GM20000 (cell line): ENCODE measurements at regions not wholly inside any gene's neighbourhood (a gene's known extent, or its start where the extent isn't known, plus 50 kb on each side); places are given as distances from the start of the nearest gene placed in this dataset.
"Not testable (repeated sequence)": the region's sequence is repeated elsewhere in the genome, so short reads cannot be mapped to it uniquely, and the experiment has no call there.

ENCODE experiments used
- DNase-seq: peaks from one replicate; pipeline ENCODE4 v3.0.0; 2012; ENCODE audit warnings: low spot score
- TF ChIP-seq, protein P1 (sequence below): IDR thresholded peaks from 2 replicates; pipeline ENCODE4 v1.5.1; 2012; ENCODE audit warnings: mild to moderate bottlenecking, control low read depth; ENCODE audit errors: extremely low read depth, missing control alignments

DNA sequence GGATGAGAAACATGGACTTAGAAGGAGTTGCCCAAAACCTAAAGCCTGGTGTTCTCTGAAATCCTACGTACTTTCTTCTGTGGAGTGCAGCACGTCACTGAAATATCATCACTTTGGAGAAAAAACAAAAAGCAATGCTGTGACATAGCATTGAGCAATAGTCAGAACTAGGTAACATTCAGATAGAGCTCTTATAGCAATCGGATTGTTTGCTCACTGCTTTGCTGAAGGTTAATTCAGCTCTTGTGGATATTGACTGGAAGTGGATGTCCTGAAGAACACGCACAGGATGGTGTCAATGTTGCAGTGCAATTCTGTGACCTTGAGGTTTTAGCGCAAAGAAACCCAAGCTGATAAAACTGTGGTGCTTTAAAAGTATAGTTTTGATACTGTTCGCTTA lies 114.2 kb upstream of the GRXCR1 start:
- TF ChIP-seq, protein P1, sequence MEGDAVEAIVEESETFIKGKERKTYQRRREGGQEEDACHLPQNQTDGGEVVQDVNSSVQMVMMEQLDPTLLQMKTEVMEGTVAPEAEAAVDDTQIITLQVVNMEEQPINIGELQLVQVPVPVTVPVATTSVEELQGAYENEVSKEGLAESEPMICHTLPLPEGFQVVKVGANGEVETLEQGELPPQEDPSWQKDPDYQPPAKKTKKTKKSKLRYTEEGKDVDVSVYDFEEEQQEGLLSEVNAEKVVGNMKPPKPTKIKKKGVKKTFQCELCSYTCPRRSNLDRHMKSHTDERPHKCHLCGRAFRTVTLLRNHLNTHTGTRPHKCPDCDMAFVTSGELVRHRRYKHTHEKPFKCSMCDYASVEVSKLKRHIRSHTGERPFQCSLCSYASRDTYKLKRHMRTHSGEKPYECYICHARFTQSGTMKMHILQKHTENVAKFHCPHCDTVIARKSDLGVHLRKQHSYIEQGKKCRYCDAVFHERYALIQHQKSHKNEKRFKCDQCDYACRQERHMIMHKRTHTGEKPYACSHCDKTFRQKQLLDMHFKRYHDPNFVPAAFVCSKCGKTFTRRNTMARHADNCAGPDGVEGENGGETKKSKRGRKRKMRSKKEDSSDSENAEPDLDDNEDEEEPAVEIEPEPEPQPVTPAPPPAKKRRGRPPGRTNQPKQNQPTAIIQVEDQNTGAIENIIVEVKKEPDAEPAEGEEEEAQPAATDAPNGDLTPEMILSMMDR: no peak
- DNase-seq: no peak

DNA sequence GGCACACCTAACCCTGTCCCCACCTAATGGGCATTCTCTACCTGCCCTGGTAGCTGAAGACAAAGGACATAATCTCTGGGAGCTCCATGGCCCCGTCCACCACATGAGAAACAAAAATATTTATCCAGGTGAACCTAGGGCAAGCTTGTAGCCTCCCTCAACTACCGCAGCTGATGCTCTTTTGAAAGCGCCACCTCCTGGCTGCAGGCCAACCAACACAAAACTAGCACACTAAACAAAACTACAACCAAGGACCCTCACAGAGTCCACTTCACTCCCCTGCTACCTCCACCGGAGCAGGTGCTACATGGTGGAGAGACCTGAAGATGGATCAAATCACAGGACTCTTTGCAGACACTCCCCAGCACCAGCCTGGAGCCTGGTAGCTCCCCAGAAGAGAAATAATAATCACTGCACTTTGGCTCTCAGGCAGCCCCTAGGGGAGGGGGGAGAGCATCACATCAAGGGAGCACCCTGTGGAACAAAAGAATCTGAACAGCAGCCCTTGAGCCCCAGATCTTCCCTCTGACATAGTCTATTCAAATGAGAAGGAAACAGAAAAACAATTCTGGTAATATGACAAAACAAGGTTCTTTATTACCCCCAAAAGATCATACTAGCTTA lies 111.3 kb upstream of the ATP8A1 start:
- TF ChIP-seq, protein P1: no peak
- DNase-seq: no peak

DNA sequence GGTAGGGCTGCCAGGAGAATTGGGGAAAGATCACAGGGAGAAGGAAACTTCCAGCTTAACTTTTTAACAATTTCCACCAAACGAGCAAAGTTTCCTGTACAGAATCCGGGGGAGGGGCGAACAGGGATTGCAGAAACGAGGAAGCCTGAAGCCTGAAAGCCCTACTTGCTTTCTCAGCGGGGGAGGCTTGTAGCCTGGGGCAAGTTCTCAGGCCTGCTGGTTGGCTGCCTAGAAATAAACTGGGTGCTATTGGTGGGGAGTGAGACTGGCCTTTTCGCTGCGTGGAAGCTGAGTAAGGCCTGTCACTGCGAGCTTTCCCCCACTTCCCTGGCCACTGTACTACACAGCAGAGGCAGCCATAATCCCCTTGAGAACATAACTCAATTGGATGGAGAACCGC lies 110.8 kb upstream of the ATP8A1 start:
- TF ChIP-seq, protein P1: no peak
- DNase-seq: no peak

DNA sequence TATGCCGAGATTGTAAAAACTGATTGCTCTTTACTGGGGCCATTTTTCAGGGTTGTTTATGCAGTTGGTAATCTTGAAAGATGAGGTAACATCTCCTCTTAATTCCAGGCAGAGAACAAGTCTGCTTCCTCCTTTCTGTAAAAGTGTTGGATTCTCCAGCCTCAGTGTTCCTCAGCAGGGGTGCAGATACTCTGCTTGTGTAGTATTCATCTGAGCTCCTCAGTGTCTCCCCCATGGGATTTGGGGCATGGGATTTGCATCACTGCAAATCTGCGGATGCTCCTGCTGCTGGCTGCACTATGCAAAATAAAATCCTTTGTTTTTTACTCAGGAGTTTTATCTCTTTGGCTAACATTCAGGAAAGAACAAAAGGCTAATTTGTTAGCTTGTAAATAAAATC lies 104.9 kb upstream of the ATP8A1 start:
- no peak for DNase-seq
- TF ChIP-seq, protein P1: no peak

DNA sequence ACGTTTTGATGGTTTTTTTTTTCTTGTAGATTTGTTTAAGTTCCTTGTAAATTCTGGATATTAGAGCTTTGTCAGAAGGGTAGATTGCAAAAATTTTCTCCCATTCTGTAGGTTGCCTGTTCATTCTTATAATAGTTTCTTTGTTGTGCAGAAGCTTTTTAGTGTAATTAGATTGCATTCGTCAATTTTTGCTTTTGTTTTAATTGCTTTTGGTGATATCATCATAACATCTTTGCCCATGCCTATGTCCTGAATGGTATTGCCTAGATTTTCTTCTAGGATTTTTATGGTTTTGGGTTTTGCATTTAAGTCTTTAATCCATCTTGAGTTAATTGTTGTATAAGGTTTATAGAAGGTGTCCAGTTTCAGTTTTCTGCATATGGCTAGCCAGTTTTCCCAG lies 98.1 kb upstream of the ATP8A1 start:
- DNase-seq: not testable (repeated sequence)

DNA sequence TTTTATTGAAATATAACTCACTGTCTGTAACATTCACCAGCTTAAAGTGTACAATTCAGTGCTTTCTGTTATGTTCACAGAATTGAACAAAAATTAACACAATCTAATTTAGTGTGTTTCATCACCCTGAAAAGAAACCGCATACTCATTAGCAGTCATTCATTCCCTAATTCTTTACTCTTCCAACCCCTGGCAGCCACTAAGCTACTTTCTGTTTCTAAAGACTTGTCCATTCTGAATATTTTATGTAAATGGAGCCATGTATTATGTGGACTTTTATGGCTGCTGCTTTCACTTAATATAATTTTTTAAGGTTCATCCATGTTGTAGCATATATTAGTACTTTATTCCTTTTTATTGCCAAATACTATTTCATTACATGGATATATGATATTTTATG lies 94.7 kb upstream of the ATP8A1 start:
- DNase-seq: no peak
- TF ChIP-seq, protein P1: no peak

DNA sequence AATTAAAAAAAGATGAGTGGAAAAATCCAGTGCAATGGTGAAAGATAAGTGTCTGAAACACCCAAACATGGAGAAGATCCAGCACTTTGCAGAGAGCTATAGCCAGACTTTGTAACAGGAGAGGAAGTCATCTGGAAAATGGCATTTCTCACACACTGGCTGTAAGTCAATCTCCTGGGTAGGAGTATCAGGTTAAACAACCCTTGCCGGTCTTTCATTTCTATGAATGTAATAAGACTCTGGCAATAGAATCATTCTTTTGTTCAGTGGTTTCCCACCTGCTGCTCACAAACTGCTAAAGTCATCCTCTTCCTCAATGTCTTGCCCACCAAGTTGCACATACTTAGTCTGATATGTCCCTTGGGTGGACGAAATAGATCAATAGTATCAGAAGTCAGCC lies 94.0 kb upstream of the ATP8A1 start:
- no peak for DNase-seq
- TF ChIP-seq, protein P1: no peak

DNA sequence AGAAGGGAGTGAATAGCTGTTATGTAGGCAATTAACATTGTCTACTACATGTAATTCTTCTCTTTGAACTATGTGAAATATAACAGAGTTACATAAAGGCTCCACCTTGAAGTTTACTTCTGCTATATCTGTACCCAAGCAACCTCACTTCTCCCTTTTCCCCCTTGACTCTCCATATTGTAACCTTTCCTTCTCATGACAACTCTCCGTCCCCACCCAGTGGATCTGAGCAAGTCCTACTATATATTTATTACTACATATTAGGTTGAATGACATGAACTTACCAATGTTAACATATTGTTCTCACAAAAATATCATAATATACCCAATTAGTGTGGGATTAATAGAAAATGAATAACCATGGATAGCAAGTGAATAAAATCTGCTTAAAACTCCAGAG lies 93.2 kb upstream of the ATP8A1 start:
- peak; percentile 10 for DNase-seq
- TF ChIP-seq, protein P1: no peak
